NB4 (cell line): ENCODE measurements at regions not wholly inside any gene's neighbourhood (a gene's known extent, or its start where the extent isn't known, plus 50 kb on each side); places are given as distances from the start of the nearest gene placed in this dataset.

Source experiments
- TF ChIP-seq, protein P1 (sequence below): IDR thresholded peaks from one replicate; pipeline ENCODE4 v1.5.1; 2012; ENCODE audit warnings: low read depth, low read length
- TF ChIP-seq, protein P2 (sequence below): IDR thresholded peaks from 2 replicates; pipeline ENCODE4 v1.6.1; 2011; ENCODE audit warnings: low read depth, low read length

DNA sequence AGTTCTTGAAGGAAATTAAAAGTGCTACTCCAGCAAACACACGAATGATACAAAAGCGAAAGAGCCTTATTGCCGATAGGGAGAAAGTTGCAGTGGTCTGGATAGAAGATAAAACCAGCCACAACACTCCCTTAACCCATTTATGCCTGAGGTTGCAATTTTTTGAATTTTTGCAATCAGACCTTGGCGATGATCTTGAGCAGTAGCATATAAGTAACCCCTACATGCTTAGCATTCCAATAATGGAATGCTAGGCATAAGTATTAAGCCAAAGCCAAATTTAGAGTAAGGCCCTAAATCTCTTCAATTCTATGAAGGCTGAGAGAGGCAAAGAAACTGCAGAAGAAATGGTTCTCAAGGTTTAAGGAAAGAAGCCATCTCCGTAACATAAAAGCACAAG lies 153.5 kb downstream of the SLC28A3 start:
- TF ChIP-seq, protein P1, sequence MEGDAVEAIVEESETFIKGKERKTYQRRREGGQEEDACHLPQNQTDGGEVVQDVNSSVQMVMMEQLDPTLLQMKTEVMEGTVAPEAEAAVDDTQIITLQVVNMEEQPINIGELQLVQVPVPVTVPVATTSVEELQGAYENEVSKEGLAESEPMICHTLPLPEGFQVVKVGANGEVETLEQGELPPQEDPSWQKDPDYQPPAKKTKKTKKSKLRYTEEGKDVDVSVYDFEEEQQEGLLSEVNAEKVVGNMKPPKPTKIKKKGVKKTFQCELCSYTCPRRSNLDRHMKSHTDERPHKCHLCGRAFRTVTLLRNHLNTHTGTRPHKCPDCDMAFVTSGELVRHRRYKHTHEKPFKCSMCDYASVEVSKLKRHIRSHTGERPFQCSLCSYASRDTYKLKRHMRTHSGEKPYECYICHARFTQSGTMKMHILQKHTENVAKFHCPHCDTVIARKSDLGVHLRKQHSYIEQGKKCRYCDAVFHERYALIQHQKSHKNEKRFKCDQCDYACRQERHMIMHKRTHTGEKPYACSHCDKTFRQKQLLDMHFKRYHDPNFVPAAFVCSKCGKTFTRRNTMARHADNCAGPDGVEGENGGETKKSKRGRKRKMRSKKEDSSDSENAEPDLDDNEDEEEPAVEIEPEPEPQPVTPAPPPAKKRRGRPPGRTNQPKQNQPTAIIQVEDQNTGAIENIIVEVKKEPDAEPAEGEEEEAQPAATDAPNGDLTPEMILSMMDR: no peak
- TF ChIP-seq, protein P2, sequence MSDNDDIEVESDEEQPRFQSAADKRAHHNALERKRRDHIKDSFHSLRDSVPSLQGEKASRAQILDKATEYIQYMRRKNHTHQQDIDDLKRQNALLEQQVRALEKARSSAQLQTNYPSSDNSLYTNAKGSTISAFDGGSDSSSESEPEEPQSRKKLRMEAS: no peak
